Neural progenitor cell (in vitro differentiated cells): ENCODE measurements at regions not wholly inside any gene's neighbourhood (a gene's known extent, or its start where the extent isn't known, plus 50 kb on each side); places are given as distances from the start of the nearest gene placed in this dataset.

Experiments used
- DNase-seq: peaks from one replicate; pipeline ENCODE4 v3.0.0-alpha.2; 2016; ENCODE audit warnings: low spot score
- H2AFZ ChIP-seq: fragments of 200-600 bp; sonication (generic); replicated peaks from 2 replicates; pipeline ENCODE4 v1.6.1; 2016; ENCODE audit warnings: antibody characterized with exemption
- H3F3A ChIP-seq: fragments of 200-600 bp; sonication (generic); 2 replicates; pipeline ENCODE4 v1.6.1; 2016; ENCODE audit warnings: antibody characterized with exemption, low read depth
- H3K27ac ChIP-seq: fragments of 200-600 bp; sonication (generic); 2 replicates; pipeline ENCODE4 v1.5.1; 2016; ENCODE audit warnings: mild to moderate bottlenecking
- H3K27me3 ChIP-seq: fragments of 200-600 bp; sonication (generic); 2 replicates; pipeline ENCODE4 v1.6.1; 2016; ENCODE audit warnings: mild to moderate bottlenecking, moderate library complexity
- H3K36me3 ChIP-seq: fragments of 200-600 bp; sonication (generic); 2 replicates; pipeline ENCODE4 v1.5.1; 2016
- H3K4me1 ChIP-seq: fragments of 200-600 bp; sonication (generic); 2 replicates; pipeline ENCODE4 v1.6.1; 2016; ENCODE audit warnings: mixed run types
- H3K4me2 ChIP-seq: fragments of 200-600 bp; sonication (generic); 2 replicates; pipeline ENCODE4 v1.6.1; 2016
- H3K4me3 ChIP-seq: fragments of 200-600 bp; sonication (generic); 2 replicates; pipeline ENCODE4 v1.5.1; 2016
- H3K79me2 ChIP-seq: fragments of 200-600 bp; sonication (generic); 2 replicates; pipeline ENCODE4 v1.6.1; 2016; ENCODE audit warnings: low read depth
- H3K9ac ChIP-seq: fragments of 200-600 bp; sonication (generic); 2 replicates; pipeline ENCODE4 v1.6.1; 2016
- H3K9me3 ChIP-seq: fragments of 200-600 bp; sonication (generic); 2 replicates; pipeline ENCODE4 v1.5.1; 2016; ENCODE audit warnings: low read depth
- H4K20me1 ChIP-seq: fragments of 200-600 bp; sonication (generic); 2 replicates; pipeline ENCODE4 v1.6.1; 2016; ENCODE audit warnings: low read depth
- H3K27ac Mint-ChIP-seq: 3 replicates; pipeline ENCODE4 v1.8.0; 2021; ENCODE audit warnings: mixed read lengths
- H3K27me3 Mint-ChIP-seq: 2 replicates; pipeline ENCODE4 v1.8.0; 2022; ENCODE audit warnings: low read depth, mild to moderate bottlenecking, inconsistent platforms, moderate library complexity, mixed read lengths; ENCODE audit not compliant: insufficient read depth
- H3K36me3 Mint-ChIP-seq: 3 replicates; pipeline ENCODE4 v1.8.0; 2021; ENCODE audit warnings: mixed read lengths
- H3K4me1 Mint-ChIP-seq: 3 replicates; pipeline ENCODE4 v1.8.0; 2021; ENCODE audit warnings: mixed read lengths
- H3K4me3 Mint-ChIP-seq: 3 replicates; pipeline ENCODE4 v1.8.0; 2021; ENCODE audit warnings: mild to moderate bottlenecking, moderate library complexity, mixed read lengths
- H3K9me3 Mint-ChIP-seq: 3 replicates; pipeline ENCODE4 v1.8.0; 2020; ENCODE audit warnings: mixed read lengths
- CTCF ChIP-seq: fragments of 200-600 bp; sonication (generic); IDR thresholded peaks from 2 replicates; pipeline ENCODE4 v1.5.1; 2017; ENCODE audit warnings: antibody characterized with exemption, mild to moderate bottlenecking
- EZH2 ChIP-seq: fragments of 200-600 bp; sonication (generic); IDR thresholded peaks from 2 replicates; pipeline ENCODE4 v1.6.1; 2017; ENCODE audit warnings: antibody characterized with exemption, mild to moderate bottlenecking, moderate library complexity
- EZH2phosphoT487 ChIP-seq: fragments of 200-600 bp; sonication (generic); IDR thresholded peaks from 2 replicates; pipeline ENCODE4 v1.6.1; 2017; ENCODE audit warnings: antibody characterized with exemption

DNA sequence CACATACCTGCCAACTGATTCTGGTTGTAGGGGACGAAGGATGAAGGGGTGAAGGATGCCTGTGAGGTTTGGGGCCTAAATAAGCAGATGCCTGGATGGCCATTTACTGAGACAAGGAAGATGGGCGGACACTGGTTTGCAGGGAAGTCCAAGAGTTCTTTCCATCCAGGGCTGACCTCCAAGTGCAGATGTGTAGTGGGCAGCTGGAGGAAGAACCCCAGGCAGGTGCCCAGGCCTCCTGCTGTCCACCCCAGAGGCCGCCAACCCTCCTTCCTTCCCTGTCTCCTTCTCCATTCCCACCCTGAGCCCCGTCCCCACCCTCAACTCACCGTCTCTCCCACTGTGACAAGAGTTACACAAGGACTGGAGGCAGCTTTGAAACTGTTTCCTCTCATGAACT lies 171.5 kb downstream of the KATNAL1 start:
- H3K27me3 Mint-ChIP-seq = peaks cover 11% of the 10 kb centered on the region
- no peak overlapping the region for H3K4me3 Mint-ChIP-seq
- no peaks in the 10 kb centered on the region for H3K27me3 ChIP-seq
- H3K36me3 Mint-ChIP-seq = peaks cover under 1% of the 10 kb centered on the region
- no peaks in the 10 kb centered on the region for H3K36me3 ChIP-seq
- no peak overlapping the region for H3K9ac ChIP-seq
- no peaks in the 10 kb centered on the region for H3K4me1 ChIP-seq
- DNase-seq = no peak
- H3K4me3 ChIP-seq = no peak overlapping the region
- H2AFZ ChIP-seq = no peak overlapping the region
- no peak for TF ChIP-seq EZH2phosphoT487
- no peak for TF ChIP-seq EZH2
- TF ChIP-seq CTCF = no peak
- H3K79me2 ChIP-seq = no peaks in the 10 kb centered on the region
- H3K27ac ChIP-seq = no peak overlapping the region
- no peaks in the 10 kb centered on the region for H3F3A ChIP-seq
- H3K27ac Mint-ChIP-seq = no peak overlapping the region
- H4K20me1 ChIP-seq = no peaks in the 10 kb centered on the region
- H3K9me3 Mint-ChIP-seq = peaks cover 2% of the 10 kb centered on the region
- H3K9me3 ChIP-seq = no peaks in the 10 kb centered on the region
- no peak overlapping the region for H3K4me2 ChIP-seq
- H3K4me1 Mint-ChIP-seq = peaks cover 45% of the 10 kb centered on the region

DNA sequence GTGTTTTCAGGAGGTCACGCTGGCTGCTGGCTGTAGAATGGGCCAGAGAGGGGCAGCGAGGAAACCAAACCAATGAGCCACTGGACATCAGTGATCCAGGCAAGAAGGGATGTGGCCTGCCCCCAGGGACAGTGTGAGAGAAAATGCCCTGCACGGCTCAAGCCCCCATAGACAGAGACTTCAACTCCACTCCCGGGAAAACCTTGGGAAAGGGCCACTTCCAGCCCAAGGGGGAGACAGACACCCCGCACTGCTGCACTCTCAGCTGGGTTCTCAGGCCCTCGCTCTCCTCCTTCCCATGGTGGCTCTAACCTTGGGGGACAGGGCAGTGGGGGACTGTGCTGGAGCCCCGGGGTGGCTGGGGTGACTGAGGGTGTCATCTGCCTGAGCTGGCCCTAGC lies 172.0 kb downstream of the KATNAL1 start:
- Mint-ChIP-seq H3K36me3 (no peaks in the 10 kb centered on the region), H3K4me1 (peaks cover 45% of the 10 kb centered on the region)
- H3K4me3 ChIP-seq = no peak overlapping the region

DNA sequence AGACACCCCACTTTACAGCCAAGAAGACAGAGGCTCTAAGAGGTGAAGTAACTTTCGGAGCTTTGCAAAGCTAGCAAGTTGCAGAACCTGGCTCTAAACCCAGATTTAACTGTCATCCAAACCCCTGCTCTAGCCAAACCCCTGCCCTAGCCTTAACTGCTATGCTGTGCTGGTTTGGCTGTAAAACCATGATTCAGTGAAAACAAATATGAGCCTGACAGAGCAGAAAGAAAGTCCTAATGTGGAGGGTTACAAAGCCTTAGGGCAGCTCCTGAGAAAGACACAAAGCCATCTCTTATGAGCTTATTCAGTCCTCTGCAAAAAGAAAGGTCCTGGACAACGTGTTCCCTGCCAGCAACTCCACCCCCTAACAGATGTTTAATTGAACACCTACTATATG lies 172.8 kb downstream of the KATNAL1 start:
- no peak for DNase-seq
- H3K4me2 ChIP-seq = no peak overlapping the region
- no peaks in the 10 kb centered on the region for H3K79me2 ChIP-seq
- Mint-ChIP-seq H3K27ac (no peak overlapping the region), H3K9me3 (peaks cover 2% of the 10 kb centered on the region), H3K4me3 (no peak overlapping the region), H3K27me3 (peaks cover 9% of the 10 kb centered on the region), H3K4me1 (peaks cover 45% of the 10 kb centered on the region), H3K36me3 (no peaks in the 10 kb centered on the region)
- H3K27ac ChIP-seq = no peak overlapping the region
- no peaks in the 10 kb centered on the region for H3K9me3 ChIP-seq
- H3K9ac ChIP-seq = no peak overlapping the region
- no peaks in the 10 kb centered on the region for H3F3A ChIP-seq
- TF ChIP-seq EZH2 (no peak), CTCF (no peak), EZH2phosphoT487 (no peak)
- H2AFZ ChIP-seq = no peak overlapping the region
- no peaks in the 10 kb centered on the region for H3K36me3 ChIP-seq
- H4K20me1 ChIP-seq = no peaks in the 10 kb centered on the region
- no peak overlapping the region for H3K4me3 ChIP-seq
- H3K27me3 ChIP-seq = no peaks in the 10 kb centered on the region
- no peaks in the 10 kb centered on the region for H3K4me1 ChIP-seq

More for the DNA sequence above, 172.0 kb downstream of the KATNAL1 start:
- no peaks in the 10 kb centered on the region for H3K9me3 ChIP-seq
- no peak overlapping the region for H3K4me3 Mint-ChIP-seq
- no peak overlapping the region for H2AFZ ChIP-seq
- no peaks in the 10 kb centered on the region for H3F3A ChIP-seq
- TF ChIP-seq EZH2 (no peak), EZH2phosphoT487 (no peak), CTCF (no peak)
- peaks cover 11% of the 10 kb centered on the region for H3K27me3 Mint-ChIP-seq
- H3K4me1 ChIP-seq = no peaks in the 10 kb centered on the region
- H3K4me2 ChIP-seq = no peak overlapping the region
- no peaks in the 10 kb centered on the region for H3K36me3 ChIP-seq
- H3K27ac Mint-ChIP-seq = no peak overlapping the region
- no peaks in the 10 kb centered on the region for H4K20me1 ChIP-seq
- H3K9me3 Mint-ChIP-seq = peaks cover 2% of the 10 kb centered on the region
- no peaks in the 10 kb centered on the region for H3K27me3 ChIP-seq
- DNase-seq = no peak
- H3K27ac ChIP-seq = no peak overlapping the region
- no peak overlapping the region for H3K9ac ChIP-seq
- no peaks in the 10 kb centered on the region for H3K79me2 ChIP-seq

- H3K36me3 ChIP-seq = no peaks in the 10 kb centered on the region
- H2AFZ ChIP-seq = no peak overlapping the region
- no peaks in the 10 kb centered on the region for H3K4me1 ChIP-seq
- H3K27me3 ChIP-seq = no peaks in the 10 kb centered on the region
- TF ChIP-seq EZH2phosphoT487 = no peak
- no peak for TF ChIP-seq CTCF
- TF ChIP-seq EZH2 = no peak
- H3K9ac ChIP-seq = no peak overlapping the region
- Mint-ChIP-seq H3K9me3 (no peaks in the 10 kb centered on the region), H3K27ac (peak overlapping the region; percentile 53), H3K4me3 (no peak overlapping the region), H3K4me1 (peaks cover 45% of the 10 kb centered on the region), H3K27me3 (peaks cover 9% of the 10 kb centered on the region), H3K36me3 (no peaks in the 10 kb centered on the region)
- no peak overlapping the region for H3K4me2 ChIP-seq
- no peaks in the 10 kb centered on the region for H3K79me2 ChIP-seq
- H4K20me1 ChIP-seq = no peaks in the 10 kb centered on the region
- no peak overlapping the region for H3K27ac ChIP-seq
- H3F3A ChIP-seq = no peaks in the 10 kb centered on the region
- no peak overlapping the region for H3K4me3 ChIP-seq
- no peaks in the 10 kb centered on the region for H3K9me3 ChIP-seq
- DNase-seq = no peak
Observed at GRCh38 chr13:30133996-30134395, 173.4 kb downstream of the KATNAL1 start.
